ENCODE measurements at regions not wholly inside any gene's neighbourhood (a gene's known extent, or its start where the extent isn't known, plus 50 kb on each side); places are given as distances from the start of the nearest gene placed in this dataset.

- no peak for DNase-seq (ENCODE audit: low spot score)
- TF ChIP-seq CTCF (IDR thresholded peaks at IDR 0.05) = no peak
- no peak for ATAC-seq (ENCODE audit: low FRiP score)
Measured at GRCh38 chr6:137423451-137424168, 70.6 kb downstream of the OLIG3 start.

- TF ChIP-seq CTCF (IDR thresholded peaks at IDR 0.05) = no peak
- no peak for DNase-seq (ENCODE audit: low spot score)
- ATAC-seq (ENCODE audit: low FRiP score) = peak; percentile 29
Measured at GRCh38 chr6:137417396-137417795, 76.8 kb downstream of the OLIG3 start.

- DNase-seq (ENCODE audit: low spot score) = no peak
- TF ChIP-seq CTCF (IDR thresholded peaks at IDR 0.05) = no peak
- peak; percentile 77 for ATAC-seq (ENCODE audit: low FRiP score)
Measured at GRCh38 chr6:137416376-137417109, 77.7 kb downstream of the OLIG3 start.

- ATAC-seq (ENCODE audit: low FRiP score) = no peak
- no peak for DNase-seq (ENCODE audit: low spot score)
- TF ChIP-seq CTCF (IDR thresholded peaks at IDR 0.05) = peak in 1 of 3 donors; percentile 15
Measured at GRCh38 chr6:137415834-137416190, 78.4 kb downstream of the OLIG3 start.

GRCh38 chr6:137415127-137415833 lies 78.9 kb downstream of the OLIG3 start:
- peak; percentile 81 for ATAC-seq (ENCODE audit: low FRiP score)

GRCh38 chr6:137414599-137414998 lies 79.6 kb downstream of the OLIG3 start:
- no peak for DNase-seq (ENCODE audit: low spot score)
- ATAC-seq (ENCODE audit: low FRiP score) = no peak
- no peak for TF ChIP-seq CTCF (IDR thresholded peaks at IDR 0.05)

More at GRCh38 chr6:137415127-137415833, 78.9 kb downstream of the OLIG3 start:
- no peak for TF ChIP-seq CTCF (IDR thresholded peaks at IDR 0.05)
- DNase-seq (ENCODE audit: low spot score) = no peak

Data from omental fat pad (tissue), 3 donors.